Osteoblast (primary cell): ENCODE measurements at regions not wholly inside any gene's neighbourhood (a gene's known extent, or its start where the extent isn't known, plus 50 kb on each side); places are given as distances from the start of the nearest gene placed in this dataset.

Experiments used
- DNase-seq: peaks from one replicate; pipeline ENCODE4 v3.0.0; 2011; ENCODE audit warnings: low spot score, mixed read lengths; ENCODE audit not compliant: insufficient read length; ENCODE audit errors: missing footprints
- H2AFZ ChIP-seq: 2 replicates; pipeline ENCODE4 v1.6.0; 2011; ENCODE audit warnings: mild to moderate bottlenecking, low read length
- H3K27ac ChIP-seq: 2 replicates; pipeline ENCODE4 v1.5.1; 2011; ENCODE audit warnings: mild to moderate bottlenecking, low read depth, low read length, moderate library complexity
- H3K27me3 ChIP-seq: 2 replicates; pipeline ENCODE4 v1.6.0; 2012; ENCODE audit warnings: mild to moderate bottlenecking, control low read depth, inconsistent platforms, low read length, moderate library complexity; ENCODE audit not compliant: insufficient read depth
- H3K36me3 ChIP-seq: 2 replicates; pipeline ENCODE4 v1.5.1; 2011; ENCODE audit warnings: mild to moderate bottlenecking, low read length, control low read depth, moderate library complexity; ENCODE audit not compliant: insufficient read depth
- H3K4me1 ChIP-seq: 2 replicates; pipeline ENCODE4 v1.5.1; 2011; ENCODE audit warnings: mild to moderate bottlenecking, low read length, control low read depth, moderate library complexity; ENCODE audit not compliant: insufficient read depth
- H3K4me2 ChIP-seq: 2 replicates; pipeline ENCODE4 v1.6.0; 2011; ENCODE audit warnings: mild to moderate bottlenecking, low read length; ENCODE audit not compliant: insufficient read depth
- H3K4me3 ChIP-seq: fragments of 200-600 bp; sonication (generic); 3 replicates; pipeline ENCODE4 v1.5.1; 2012; ENCODE audit warnings: mild to moderate bottlenecking, low read length, inconsistent platforms; ENCODE audit not compliant: insufficient read depth
- H3K79me2 ChIP-seq: 2 replicates; pipeline ENCODE4 v1.6.0; 2012; ENCODE audit warnings: mild to moderate bottlenecking, low read length, control low read depth, inconsistent platforms; ENCODE audit not compliant: insufficient read depth
- H3K9me3 ChIP-seq: 2 replicates; pipeline ENCODE4 v1.5.1; 2011; ENCODE audit warnings: low read depth, low read length, control low read depth
- H4K20me1 ChIP-seq: 2 replicates; pipeline ENCODE4 v1.6.0; 2012; ENCODE audit warnings: mild to moderate bottlenecking, low read length, control low read depth; ENCODE audit not compliant: insufficient read depth
- TF ChIP-seq, protein P1 (sequence below): IDR thresholded peaks from 2 replicates; pipeline ENCODE4 v1.5.1; 2011; ENCODE audit warnings: mild to moderate bottlenecking, low read depth, low read length, moderate library complexity; ENCODE audit errors: extremely low read depth

DNA sequence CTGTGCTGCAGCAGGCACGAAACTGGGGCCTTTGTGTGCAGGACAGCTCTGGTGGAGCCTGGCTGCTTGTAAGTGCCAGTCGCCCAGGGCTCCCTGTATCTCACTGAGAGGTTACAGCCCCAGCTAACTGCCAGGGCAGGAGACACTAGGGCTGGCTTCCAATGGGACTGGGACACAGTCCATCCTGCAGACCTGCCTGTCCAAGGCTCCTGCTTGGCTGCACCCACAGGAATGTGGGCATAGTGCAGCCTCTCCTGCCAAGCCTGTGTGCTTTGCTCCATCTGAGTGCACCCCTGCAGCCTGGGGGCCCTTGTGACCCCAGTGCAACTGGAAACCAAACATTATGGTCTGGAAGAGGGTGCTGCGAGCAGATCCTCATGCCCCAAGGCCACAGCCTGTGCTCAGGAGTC lies 144.0 kb downstream of the ADAM29 start:
- no peak overlapping the region for H2AFZ ChIP-seq
- H3K27ac ChIP-seq, result no peak overlapping the region
- no peaks in the 10 kb centered on the region for H3K36me3 ChIP-seq
- H3K9me3 ChIP-seq, result no peaks in the 10 kb centered on the region
- H3K4me2 ChIP-seq, result no peak overlapping the region
- H3K27me3 ChIP-seq, result no peaks in the 10 kb centered on the region
- H3K4me3 ChIP-seq, result no peak overlapping the region
- no peaks in the 10 kb centered on the region for H3K79me2 ChIP-seq
- H4K20me1 ChIP-seq, result no peaks in the 10 kb centered on the region
- DNase-seq, result no peak
- no peaks in the 10 kb centered on the region for H3K4me1 ChIP-seq
- TF ChIP-seq, protein P1, sequence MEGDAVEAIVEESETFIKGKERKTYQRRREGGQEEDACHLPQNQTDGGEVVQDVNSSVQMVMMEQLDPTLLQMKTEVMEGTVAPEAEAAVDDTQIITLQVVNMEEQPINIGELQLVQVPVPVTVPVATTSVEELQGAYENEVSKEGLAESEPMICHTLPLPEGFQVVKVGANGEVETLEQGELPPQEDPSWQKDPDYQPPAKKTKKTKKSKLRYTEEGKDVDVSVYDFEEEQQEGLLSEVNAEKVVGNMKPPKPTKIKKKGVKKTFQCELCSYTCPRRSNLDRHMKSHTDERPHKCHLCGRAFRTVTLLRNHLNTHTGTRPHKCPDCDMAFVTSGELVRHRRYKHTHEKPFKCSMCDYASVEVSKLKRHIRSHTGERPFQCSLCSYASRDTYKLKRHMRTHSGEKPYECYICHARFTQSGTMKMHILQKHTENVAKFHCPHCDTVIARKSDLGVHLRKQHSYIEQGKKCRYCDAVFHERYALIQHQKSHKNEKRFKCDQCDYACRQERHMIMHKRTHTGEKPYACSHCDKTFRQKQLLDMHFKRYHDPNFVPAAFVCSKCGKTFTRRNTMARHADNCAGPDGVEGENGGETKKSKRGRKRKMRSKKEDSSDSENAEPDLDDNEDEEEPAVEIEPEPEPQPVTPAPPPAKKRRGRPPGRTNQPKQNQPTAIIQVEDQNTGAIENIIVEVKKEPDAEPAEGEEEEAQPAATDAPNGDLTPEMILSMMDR, result no peak

DNA sequence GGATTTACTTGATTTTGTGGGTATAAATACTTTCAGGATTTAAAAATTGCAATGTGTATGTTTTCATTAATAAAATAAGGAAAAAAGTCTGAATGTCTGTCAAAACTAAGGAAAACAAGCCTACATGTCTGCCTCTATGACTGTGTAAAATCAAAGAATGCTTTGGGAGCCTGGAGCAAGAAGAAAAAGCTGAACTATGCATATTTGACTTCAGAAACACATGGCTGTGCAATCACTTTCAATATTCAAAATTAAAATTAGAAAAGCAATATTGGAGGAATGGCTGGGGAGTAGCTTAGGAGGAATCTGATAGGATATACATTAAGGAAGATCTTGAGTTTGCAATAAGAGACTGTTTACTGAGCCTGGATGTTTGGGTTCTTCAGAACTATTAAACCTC lies 147.1 kb downstream of the ADAM29 start:
- no peak overlapping the region for H3K27ac ChIP-seq
- H2AFZ ChIP-seq, result no peak overlapping the region
- H3K9me3 ChIP-seq, result no peaks in the 10 kb centered on the region
- no peaks in the 10 kb centered on the region for H3K36me3 ChIP-seq
- no peaks in the 10 kb centered on the region for H3K27me3 ChIP-seq
- H3K4me2 ChIP-seq, result no peak overlapping the region
- no peaks in the 10 kb centered on the region for H4K20me1 ChIP-seq
- H3K4me1 ChIP-seq, result no peaks in the 10 kb centered on the region
- TF ChIP-seq, protein P1, result no peak
- H3K79me2 ChIP-seq, result no peaks in the 10 kb centered on the region
- no peak overlapping the region for H3K4me3 ChIP-seq
- no peak for DNase-seq

DNA sequence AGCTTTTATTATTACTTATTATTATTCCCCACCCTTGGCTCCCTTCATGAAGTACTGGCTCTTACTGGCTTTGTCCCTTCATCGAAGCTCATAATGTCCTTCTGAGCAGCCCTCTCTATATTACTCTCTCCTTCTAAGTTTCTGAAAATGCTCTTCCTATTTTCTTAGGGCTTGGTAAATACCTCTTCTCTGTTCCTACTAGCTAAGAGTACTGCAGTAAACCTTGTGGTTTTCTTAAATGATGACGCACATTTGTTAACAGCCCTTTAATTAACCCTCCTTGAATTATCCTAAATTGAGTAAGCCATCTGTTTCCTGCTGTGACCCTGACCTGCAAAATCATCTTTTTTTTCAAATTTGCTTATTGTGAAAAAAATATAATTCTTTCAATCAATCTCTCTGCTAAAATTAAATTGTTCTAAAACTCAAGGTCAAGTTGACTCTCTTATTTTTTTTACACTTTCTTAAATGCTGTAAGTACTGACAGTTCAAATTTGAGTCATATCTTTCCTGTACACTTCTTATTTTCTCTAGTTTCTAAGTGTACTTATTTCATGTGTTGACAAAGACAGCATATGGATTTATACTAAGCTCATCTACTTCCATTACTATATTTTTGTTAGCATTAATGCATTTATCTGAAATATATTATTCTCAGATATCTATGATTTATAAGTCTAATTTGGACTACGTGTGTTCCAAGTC lies 148.9 kb downstream of the ADAM29 start:
- no peaks in the 10 kb centered on the region for H3K36me3 ChIP-seq
- DNase-seq, result no peak
- no peak overlapping the region for H3K4me3 ChIP-seq
- no peak overlapping the region for H2AFZ ChIP-seq
- TF ChIP-seq, protein P1, result no peak
- no peaks in the 10 kb centered on the region for H3K27me3 ChIP-seq
- H3K4me2 ChIP-seq, result no peak overlapping the region
- H3K9me3 ChIP-seq, result no peaks in the 10 kb centered on the region
- H4K20me1 ChIP-seq, result no peaks in the 10 kb centered on the region
- H3K4me1 ChIP-seq, result no peaks in the 10 kb centered on the region
- H3K27ac ChIP-seq, result no peak overlapping the region
- no peaks in the 10 kb centered on the region for H3K79me2 ChIP-seq

DNA sequence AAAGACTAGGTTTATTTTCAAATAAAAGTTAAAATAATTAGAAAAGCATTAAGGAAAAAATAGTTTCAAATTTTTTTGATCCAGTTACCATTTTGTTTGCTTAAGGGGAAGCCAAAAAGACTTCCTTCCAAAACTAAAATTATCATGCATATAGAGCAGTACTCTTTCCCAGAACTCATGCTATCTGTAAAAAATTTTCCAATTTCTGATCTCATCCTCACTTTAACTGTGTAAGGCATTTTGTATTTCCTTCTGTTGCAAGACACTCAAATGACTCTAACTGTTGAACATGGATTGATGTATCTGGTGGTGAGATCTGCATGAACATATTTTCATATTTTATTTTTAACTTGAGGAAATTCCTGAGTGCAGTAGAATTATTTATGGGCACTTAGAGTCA lies 150.1 kb downstream of the ADAM29 start:
- H3K4me2 ChIP-seq, result no peak overlapping the region
- H3K27ac ChIP-seq, result no peak overlapping the region
- H2AFZ ChIP-seq, result no peak overlapping the region
- no peaks in the 10 kb centered on the region for H3K79me2 ChIP-seq
- H4K20me1 ChIP-seq, result no peaks in the 10 kb centered on the region
- H3K27me3 ChIP-seq, result no peaks in the 10 kb centered on the region
- H3K36me3 ChIP-seq, result no peaks in the 10 kb centered on the region
- no peaks in the 10 kb centered on the region for H3K4me1 ChIP-seq
- H3K4me3 ChIP-seq, result no peak overlapping the region
- no peak for DNase-seq
- H3K9me3 ChIP-seq, result no peaks in the 10 kb centered on the region
- TF ChIP-seq, protein P1, result no peak
